ENCODE measurements at regions not wholly inside any gene's neighbourhood (a gene's known extent, or its start where the extent isn't known, plus 50 kb on each side); places are given as distances from the start of the nearest gene placed in this dataset.
"Not testable (repeated sequence)": the region's sequence is repeated elsewhere in the genome, so short reads cannot be mapped to it uniquely, and the experiment has no call there.

- no peak for DNase-seq (ENCODE audit: low spot score)
Observed at GRCh38 chrX:25640276-25640675, 497.9 kb upstream of the MAGEB18 start.

GRCh38 chrX:25646156-25646555, 492.0 kb upstream of the MAGEB18 start:
- no peak for DNase-seq (ENCODE audit: low spot score)

GRCh38 chrX:25648790-25649189, 489.4 kb upstream of the MAGEB18 start:
- DNase-seq (ENCODE audit: low spot score), result no peak

GRCh38 chrX:25650216-25650820, 487.8 kb upstream of the MAGEB18 start:
- DNase-seq (ENCODE audit: low spot score), result no peak

- no peak for DNase-seq (ENCODE audit: low spot score)
Observed at GRCh38 chrX:25659317-25659716, 478.8 kb upstream of the MAGEB18 start.

GRCh38 chrX:25663701-25664100, 474.4 kb upstream of the MAGEB18 start:
- no peak for DNase-seq (ENCODE audit: low spot score)

- DNase-seq (ENCODE audit: low spot score), result no peak
Observed at GRCh38 chrX:25665431-25665830, 472.7 kb upstream of the MAGEB18 start.

GRCh38 chrX:25667681-25668080, 470.5 kb upstream of the MAGEB18 start:
- no peak for DNase-seq (ENCODE audit: low spot score)

GRCh38 chrX:25674776-25675175, 463.4 kb upstream of the MAGEB18 start:
- no peak for DNase-seq (ENCODE audit: low spot score)

GRCh38 chrX:25701876-25702275, 436.3 kb upstream of the MAGEB18 start:
- DNase-seq (ENCODE audit: low spot score), result no peak

GRCh38 chrX:25717122-25717521, 421.0 kb upstream of the MAGEB18 start:
- DNase-seq (ENCODE audit: low spot score), result no peak

- DNase-seq (ENCODE audit: low spot score), result no peak
Observed at GRCh38 chrX:25721564-25721963, 416.6 kb upstream of the MAGEB18 start.

GRCh38 chrX:25726539-25726938, 411.6 kb upstream of the MAGEB18 start:
- no peak for DNase-seq (ENCODE audit: low spot score)

GRCh38 chrX:25733148-25733547, 405.0 kb upstream of the MAGEB18 start:
- DNase-seq (ENCODE audit: low spot score), result no peak

- DNase-seq (ENCODE audit: low spot score), result no peak
Observed at GRCh38 chrX:25737540-25737939, 400.6 kb upstream of the MAGEB18 start.

GRCh38 chrX:25742334-25742733, 395.8 kb upstream of the MAGEB18 start:
- DNase-seq (ENCODE audit: low spot score), result no peak

- DNase-seq (ENCODE audit: low spot score), result no peak
Observed at GRCh38 chrX:25754399-25754798, 383.7 kb upstream of the MAGEB18 start.

GRCh38 chrX:25755194-25755593, 382.9 kb upstream of the MAGEB18 start:
- no peak for DNase-seq (ENCODE audit: low spot score)

GRCh38 chrX:25762656-25763055, 375.5 kb upstream of the MAGEB18 start:
- no peak for DNase-seq (ENCODE audit: low spot score)

- not testable (repeated sequence) for DNase-seq (ENCODE audit: low spot score)
Observed at GRCh38 chrX:25771853-25772252, 366.3 kb upstream of the MAGEB18 start.

GRCh38 chrX:25797796-25798195, 340.3 kb upstream of the MAGEB18 start:
- DNase-seq (ENCODE audit: low spot score), result not testable (repeated sequence)

GRCh38 chrX:25805744-25806143, 332.4 kb upstream of the MAGEB18 start:
- DNase-seq (ENCODE audit: low spot score), result no peak

GRCh38 chrX:25807022-25807421, 331.1 kb upstream of the MAGEB18 start:
- DNase-seq (ENCODE audit: low spot score), result no peak

- DNase-seq (ENCODE audit: low spot score), result no peak
Observed at GRCh38 chrX:25810202-25810601, 327.9 kb upstream of the MAGEB18 start.

GRCh38 chrX:25819879-25820278, 318.3 kb upstream of the MAGEB18 start:
- no peak for DNase-seq (ENCODE audit: low spot score)

Data from AG20443 (cell line).